PC-3 (cell line): ENCODE measurements at regions not wholly inside any gene's neighbourhood (a gene's known extent, or its start where the extent isn't known, plus 50 kb on each side); places are given as distances from the start of the nearest gene placed in this dataset.

Experiments used
- ATAC-seq: fragments of 200-7000 bp; cut with Tn5 transposase; 2 replicates; pipeline ENCODE4 v1.9.1; 2020; ENCODE audit warnings: mild to moderate bottlenecking, moderate library complexity
- BruUV-seq: library from RNA; stranded (reverse); fragments of 400-500 nt; replicated peaks from 2 replicates; lab custom pipeline; 2021; lab: Mats Ljungman, UMichigan
- CTCF ChIA-PET: fragments of 300-600 bp; sonication (Branson Sonifier 250); formaldehyde crosslinking; loops from one replicate; lab custom pipeline; 2022; ENCODE audit warnings: antibody characterized with exemption; lab: Charles Lee
- POLR2A ChIA-PET: fragments of 300-600 bp; sonication (Branson Sonifier 250); formaldehyde crosslinking; loops from one replicate; lab custom pipeline; 2022; ENCODE audit warnings: antibody characterized with exemption; ENCODE audit not compliant: unreplicated experiment; lab: Charles Lee
- DNase-seq: peaks from one replicate; pipeline ENCODE4 v3.0.0-alpha.2; 2015
- H2AFZ ChIP-seq: fragments of 300-600 bp; sonication (generic); 2 replicates; pipeline ENCODE4 v1.6.0; 2016; ENCODE audit warnings: antibody characterized with exemption, low read length
- H3F3A ChIP-seq: fragments of 300-600 bp; sonication (generic); one replicate; pipeline ENCODE4 v1.6.0; 2017; ENCODE audit warnings: antibody characterized with exemption, low read length, control low read depth, mild to moderate bottlenecking; ENCODE audit not compliant: unreplicated experiment
- H3K27ac ChIP-seq: fragments of 300-600 bp; sonication (generic); 2 replicates; pipeline ENCODE4 v1.5.1; 2016; ENCODE audit warnings: mild to moderate bottlenecking, low read length
- H3K27me3 ChIP-seq: fragments of 300-600 bp; sonication (generic); 2 replicates; pipeline ENCODE4 v1.6.1; 2016; ENCODE audit warnings: low read length, mixed read lengths
- H3K36me3 ChIP-seq: fragments of 300-600 bp; sonication (generic); 2 replicates; pipeline ENCODE4 v1.6.1; 2016; ENCODE audit warnings: low read depth, mixed run types, low read length, mixed read lengths
- H3K4me1 ChIP-seq: fragments of 300-600 bp; sonication (generic); 2 replicates; pipeline ENCODE4 v1.5.1; 2016; ENCODE audit warnings: low read length; ENCODE audit not compliant: insufficient read depth
- H3K4me2 ChIP-seq: fragments of 300-600 bp; sonication (generic); 2 replicates; pipeline ENCODE4 v1.6.0; 2016; ENCODE audit warnings: low read length
- H3K4me3 ChIP-seq: fragments of 300-600 bp; sonication (generic); 2 replicates; pipeline ENCODE4 v1.5.1; 2016; ENCODE audit warnings: mild to moderate bottlenecking, low read length, mixed read lengths
- H3K79me2 ChIP-seq: fragments of 300-600 bp; sonication (generic); 2 replicates; pipeline ENCODE4 v1.6.1; 2017; ENCODE audit warnings: low read length, mixed read lengths
- H3K9ac ChIP-seq: fragments of 300-600 bp; sonication (generic); 2 replicates; pipeline ENCODE4 v1.6.0; 2016; ENCODE audit warnings: mild to moderate bottlenecking, low read length
- H3K9me2 ChIP-seq: fragments of 300-600 bp; sonication (generic); replicated peaks from 2 replicates; pipeline ENCODE4 v1.6.1; 2016; ENCODE audit warnings: mixed run types, low read length, mixed read lengths
- H3K9me3 ChIP-seq: fragments of 300-600 bp; sonication (generic); 2 replicates; pipeline ENCODE4 v1.6.1; 2016; ENCODE audit warnings: low read length, mixed read lengths
- H4K20me1 ChIP-seq: fragments of 300-600 bp; sonication (generic); 2 replicates; pipeline ENCODE4 v1.6.1; 2016; ENCODE audit warnings: low read length, mixed read lengths
- EZH2 ChIP-seq: fragments of 300-600 bp; sonication (generic); IDR thresholded peaks from one replicate; pipeline ENCODE4 v1.6.1; 2017; ENCODE audit warnings: antibody characterized with exemption, mild to moderate bottlenecking, low read length; ENCODE audit not compliant: unreplicated experiment
- EZH2phosphoT487 ChIP-seq: fragments of 300-600 bp; sonication (generic); IDR thresholded peaks from 2 replicates; pipeline ENCODE4 v1.6.1; 2018; ENCODE audit warnings: mild to moderate bottlenecking, antibody characterized with exemption, low read length, borderline replicate concordance
- intact Hi-C: fragments of 100-400 bp; cut with micrococcal nuclease; formaldehyde crosslinking; loops from 2 replicates; pipeline ENCODE4 v1.9.0; 2023
- TF ChIP-seq, protein P1 (sequence below): fragments of 300-600 bp; sonication (generic); conservative IDR thresholded peaks from 2 replicates; pipeline ENCODE4 v1.5.1; 2017; ENCODE audit warnings: antibody characterized with exemption, low read depth, mild to moderate bottlenecking, low read length

DNA sequence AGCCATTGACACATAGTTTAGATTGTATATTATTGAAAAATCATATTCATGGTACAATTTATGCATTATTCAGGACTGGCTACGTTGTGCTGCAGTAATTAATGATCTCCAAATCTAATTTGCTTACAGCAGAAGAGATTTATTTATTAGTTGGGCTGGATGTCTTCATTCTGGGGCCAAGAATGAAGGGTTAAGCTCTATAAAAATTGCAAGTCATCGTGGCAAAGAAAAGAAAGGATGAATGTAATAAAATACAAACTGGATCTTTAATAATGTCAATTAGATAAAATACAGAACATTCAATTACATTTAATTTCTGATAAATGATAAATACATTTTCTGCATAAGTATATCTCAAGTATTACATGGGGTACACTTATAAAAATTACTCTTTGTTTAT, 151.8 kb upstream of the ANO5 start:
- no peak for ATAC-seq
- H4K20me1 ChIP-seq, result no peaks in the 10 kb centered on the region
- H3K79me2 ChIP-seq, result no peaks in the 10 kb centered on the region
- no peaks in the 10 kb centered on the region for H3K27me3 ChIP-seq
- ChIA-PET POLR2A (no interaction called here), CTCF (no interaction called here)
- no TSS peak for BruUV-seq
- TF ChIP-seq, protein P1, sequence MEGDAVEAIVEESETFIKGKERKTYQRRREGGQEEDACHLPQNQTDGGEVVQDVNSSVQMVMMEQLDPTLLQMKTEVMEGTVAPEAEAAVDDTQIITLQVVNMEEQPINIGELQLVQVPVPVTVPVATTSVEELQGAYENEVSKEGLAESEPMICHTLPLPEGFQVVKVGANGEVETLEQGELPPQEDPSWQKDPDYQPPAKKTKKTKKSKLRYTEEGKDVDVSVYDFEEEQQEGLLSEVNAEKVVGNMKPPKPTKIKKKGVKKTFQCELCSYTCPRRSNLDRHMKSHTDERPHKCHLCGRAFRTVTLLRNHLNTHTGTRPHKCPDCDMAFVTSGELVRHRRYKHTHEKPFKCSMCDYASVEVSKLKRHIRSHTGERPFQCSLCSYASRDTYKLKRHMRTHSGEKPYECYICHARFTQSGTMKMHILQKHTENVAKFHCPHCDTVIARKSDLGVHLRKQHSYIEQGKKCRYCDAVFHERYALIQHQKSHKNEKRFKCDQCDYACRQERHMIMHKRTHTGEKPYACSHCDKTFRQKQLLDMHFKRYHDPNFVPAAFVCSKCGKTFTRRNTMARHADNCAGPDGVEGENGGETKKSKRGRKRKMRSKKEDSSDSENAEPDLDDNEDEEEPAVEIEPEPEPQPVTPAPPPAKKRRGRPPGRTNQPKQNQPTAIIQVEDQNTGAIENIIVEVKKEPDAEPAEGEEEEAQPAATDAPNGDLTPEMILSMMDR, result no peak
- no peak for TF ChIP-seq EZH2phosphoT487
- no peak for TF ChIP-seq EZH2
- H3K36me3 ChIP-seq, result no peaks in the 10 kb centered on the region
- no peak overlapping the region for H3K4me3 ChIP-seq
- H3K27ac ChIP-seq, result no peak overlapping the region
- H3K9ac ChIP-seq, result no peak overlapping the region
- 0 out of 2 replicates have a peak, but pooled peaks cover 8% of the 10 kb centered on the region for H3K9me3 ChIP-seq
- H3F3A ChIP-seq, result no peaks in the 10 kb centered on the region
- no peaks in the 10 kb centered on the region for H3K4me1 ChIP-seq
- intact Hi-C loops, result no loop called here
- no peak overlapping the region for H2AFZ ChIP-seq
- DNase-seq, result no peak
- no peaks in the 10 kb centered on the region for H3K9me2 ChIP-seq
- no peak overlapping the region for H3K4me2 ChIP-seq

DNA sequence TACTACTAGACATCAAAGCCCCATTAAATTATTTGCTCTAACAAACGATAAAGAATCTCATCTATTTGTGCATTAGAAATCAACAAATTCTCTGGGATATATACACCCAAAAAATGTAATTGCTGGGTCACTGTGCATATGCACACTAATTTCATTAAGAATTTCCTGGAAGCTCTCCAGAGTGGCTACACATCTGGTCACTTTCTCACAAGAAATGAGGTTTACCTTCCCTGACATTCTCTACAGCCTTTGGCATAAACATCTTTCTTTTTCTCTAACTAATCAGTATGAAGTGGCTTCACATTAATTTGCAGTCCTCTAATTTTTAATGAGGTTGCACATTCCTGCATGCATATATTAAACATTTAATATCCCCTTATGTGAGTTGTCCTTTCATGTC, 150.8 kb upstream of the ANO5 start:
- no TSS peak for BruUV-seq
- H4K20me1 ChIP-seq, result no peaks in the 10 kb centered on the region

DNA sequence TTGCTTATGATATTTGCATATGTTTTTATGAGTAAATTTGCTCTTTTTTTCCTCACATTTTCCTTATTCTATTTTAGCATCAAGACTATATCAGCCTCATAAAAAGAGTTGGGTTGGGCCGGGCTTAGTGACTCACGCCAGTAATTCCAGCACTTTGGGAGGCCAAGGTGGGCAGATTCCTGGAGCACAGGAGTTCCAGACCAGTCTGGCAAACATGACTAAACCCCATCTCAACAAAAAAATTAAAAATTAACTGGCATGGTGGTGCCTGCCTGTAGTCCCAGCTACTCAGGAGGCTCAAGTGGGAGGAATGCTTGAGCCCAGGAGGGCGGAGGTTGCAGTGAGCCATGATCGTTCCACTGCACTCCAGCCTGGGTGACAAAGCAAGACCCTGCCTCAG, 148.8 kb upstream of the ANO5 start:
- Histone ChIP-seq H3K4me1 (no peaks in the 10 kb centered on the region), H3K4me2 (no peak overlapping the region), H3K9me3 (0 out of 2 replicates have a peak, but pooled peaks cover 3% of the 10 kb centered on the region), H2AFZ (no peak overlapping the region), H3K79me2 (no peaks in the 10 kb centered on the region), H4K20me1 (no peaks in the 10 kb centered on the region), H3K27ac (no peak overlapping the region), H3K36me3 (no peaks in the 10 kb centered on the region), H3K9me2 (no peaks in the 10 kb centered on the region), H3K27me3 (no peaks in the 10 kb centered on the region), H3K4me3 (no peak overlapping the region), H3K9ac (no peak overlapping the region), H3F3A (no peaks in the 10 kb centered on the region)
- POLR2A ChIA-PET, result no interaction called here
- TF ChIP-seq, protein P1, result no peak
- TF ChIP-seq EZH2 (no peak), EZH2phosphoT487 (no peak)
- ATAC-seq (no peak), DNase-seq (no peak)
- intact Hi-C loops, result no loop called here
- CTCF ChIA-PET, result no interaction called here
- no TSS peak for BruUV-seq

More for the DNA sequence above, 150.8 kb upstream of the ANO5 start:
- Histone ChIP-seq H3K4me2 (no peak overlapping the region), H2AFZ (no peak overlapping the region), H3K27me3 (no peaks in the 10 kb centered on the region), H3F3A (no peaks in the 10 kb centered on the region), H3K36me3 (no peaks in the 10 kb centered on the region), H3K9ac (no peak overlapping the region), H3K4me3 (no peak overlapping the region), H3K4me1 (no peaks in the 10 kb centered on the region), H3K9me2 (no peaks in the 10 kb centered on the region), H3K79me2 (no peaks in the 10 kb centered on the region), H3K9me3 (0 out of 2 replicates have a peak, but pooled peaks cover 8% of the 10 kb centered on the region), H3K27ac (no peak overlapping the region)
- ATAC-seq (no peak), DNase-seq (no peak)
- no peak for TF ChIP-seq EZH2
- no peak for TF ChIP-seq EZH2phosphoT487
- TF ChIP-seq, protein P1, result no peak
- ChIA-PET POLR2A (no interaction called here), CTCF (no interaction called here)
- intact Hi-C loops, result no loop called here
